ENCODE measurements at regions not wholly inside any gene's neighbourhood (a gene's known extent, or its start where the extent isn't known, plus 50 kb on each side); places are given as distances from the start of the nearest gene placed in this dataset.
A peak's percentile ranks its signal among the peaks of the same experiment; 100 is the strongest.
"Not testable (repeated sequence)": the region's sequence is repeated elsewhere in the genome, so short reads cannot be mapped to it uniquely, and the experiment has no call there.

DNA sequence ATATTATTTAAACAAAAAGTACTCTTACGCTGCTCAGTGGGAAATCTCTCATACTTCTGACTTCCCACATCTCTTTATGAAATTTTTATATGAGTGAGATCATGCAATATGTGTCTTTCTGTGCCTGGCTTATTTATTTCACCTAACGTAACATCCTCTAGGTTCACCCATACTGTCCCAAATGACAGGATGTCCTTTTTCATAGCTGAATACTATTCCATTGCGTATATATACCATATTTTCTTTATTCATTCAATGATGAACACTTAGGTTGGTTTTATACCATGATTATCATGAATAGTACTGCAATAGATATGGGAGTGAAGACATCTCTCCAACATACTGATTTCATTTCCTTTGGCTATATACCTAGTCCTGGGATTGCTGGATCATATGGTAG, 57.8 kb upstream of the TPP2 start:
- no peaks in the 10 kb centered on the region for H3K36me3 ChIP-seq
- H3K4me3 ChIP-seq = no peak overlapping the region
- H3K9me3 ChIP-seq = no peaks in the 10 kb centered on the region
- no peak for DNase-seq
- H3K27me3 ChIP-seq (ENCODE audit: low read depth) = no peaks in the 10 kb centered on the region
- intact Hi-C loops (cut with DNase I) = no loop called here
- ATAC-seq = no peak
- H3K27ac ChIP-seq = no peak overlapping the region
- H3K4me1 ChIP-seq = no peaks in the 10 kb centered on the region
- TF ChIP-seq, protein P1, sequence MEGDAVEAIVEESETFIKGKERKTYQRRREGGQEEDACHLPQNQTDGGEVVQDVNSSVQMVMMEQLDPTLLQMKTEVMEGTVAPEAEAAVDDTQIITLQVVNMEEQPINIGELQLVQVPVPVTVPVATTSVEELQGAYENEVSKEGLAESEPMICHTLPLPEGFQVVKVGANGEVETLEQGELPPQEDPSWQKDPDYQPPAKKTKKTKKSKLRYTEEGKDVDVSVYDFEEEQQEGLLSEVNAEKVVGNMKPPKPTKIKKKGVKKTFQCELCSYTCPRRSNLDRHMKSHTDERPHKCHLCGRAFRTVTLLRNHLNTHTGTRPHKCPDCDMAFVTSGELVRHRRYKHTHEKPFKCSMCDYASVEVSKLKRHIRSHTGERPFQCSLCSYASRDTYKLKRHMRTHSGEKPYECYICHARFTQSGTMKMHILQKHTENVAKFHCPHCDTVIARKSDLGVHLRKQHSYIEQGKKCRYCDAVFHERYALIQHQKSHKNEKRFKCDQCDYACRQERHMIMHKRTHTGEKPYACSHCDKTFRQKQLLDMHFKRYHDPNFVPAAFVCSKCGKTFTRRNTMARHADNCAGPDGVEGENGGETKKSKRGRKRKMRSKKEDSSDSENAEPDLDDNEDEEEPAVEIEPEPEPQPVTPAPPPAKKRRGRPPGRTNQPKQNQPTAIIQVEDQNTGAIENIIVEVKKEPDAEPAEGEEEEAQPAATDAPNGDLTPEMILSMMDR (IDR thresholded peaks at IDR 0.05) = no peak

GRCh38 chr13:102536695-102537485, 59.9 kb upstream of the TPP2 start:
- H3K4me1 ChIP-seq = no peaks in the 10 kb centered on the region
- no peaks in the 10 kb centered on the region for H3K36me3 ChIP-seq
- no peaks in the 10 kb centered on the region for H3K9me3 ChIP-seq
- intact Hi-C loops (cut with DNase I) = no loop called here
- H3K27me3 ChIP-seq (ENCODE audit: low read depth) = no peaks in the 10 kb centered on the region
- no peak for DNase-seq
- ATAC-seq = no peak
- H3K4me3 ChIP-seq = no peak overlapping the region
- H3K27ac ChIP-seq = no peak overlapping the region
- TF ChIP-seq, protein P1 (IDR thresholded peaks at IDR 0.05) = no peak

DNA sequence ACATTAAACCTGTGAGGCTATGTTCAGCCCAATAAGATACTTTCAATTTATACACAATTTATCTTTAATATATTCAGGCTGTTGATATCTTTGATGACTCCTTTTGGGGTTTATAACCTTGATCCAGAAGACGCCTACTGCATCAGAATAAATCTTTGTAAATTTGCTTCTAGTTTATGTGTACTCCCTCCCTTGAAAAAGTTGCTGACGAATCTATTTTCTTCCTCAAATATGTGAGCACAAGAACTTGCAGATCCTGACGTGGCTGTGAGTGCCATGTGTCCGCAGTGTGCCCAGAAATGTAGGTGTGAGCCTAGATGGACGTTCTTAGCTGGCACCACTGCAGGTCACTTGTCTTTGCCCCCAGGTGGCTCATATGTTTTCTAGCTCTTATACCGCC, 60.6 kb upstream of the TPP2 start:
- H3K9me3 ChIP-seq = no peaks in the 10 kb centered on the region
- DNase-seq = no peak
- intact Hi-C loops (cut with DNase I) = no loop called here
- H3K4me1 ChIP-seq = no peaks in the 10 kb centered on the region
- H3K36me3 ChIP-seq = no peaks in the 10 kb centered on the region
- ATAC-seq = no peak
- no peak overlapping the region for H3K4me3 ChIP-seq
- TF ChIP-seq, protein P1 (IDR thresholded peaks at IDR 0.05) = no peak
- H3K27me3 ChIP-seq (ENCODE audit: low read depth) = no peaks in the 10 kb centered on the region
- H3K27ac ChIP-seq = no peak overlapping the region

GRCh38 chr13:102530751-102531150, 66.0 kb upstream of the TPP2 start:
- intact Hi-C loops (cut with DNase I) = no loop called here
- Histone ChIP-seq H3K9me3 (no peaks in the 10 kb centered on the region), H3K4me1 (no peaks in the 10 kb centered on the region), H3K4me3 (no peak overlapping the region), H3K27me3 (ENCODE audit: low read depth) (no peaks in the 10 kb centered on the region), H3K36me3 (no peaks in the 10 kb centered on the region), H3K27ac (no peak overlapping the region)
- TF ChIP-seq, protein P1 (IDR thresholded peaks at IDR 0.05) = no peak
- DNase-seq (peak; percentile 51), ATAC-seq (peak; percentile 58 to 68)

GRCh38 chr13:102522251-102522650, 74.5 kb upstream of the TPP2 start:
- ATAC-seq; H3K27ac ChIP-seq; intact Hi-C loops (cut with DNase I); H3K9me3 ChIP-seq; H3K27me3 ChIP-seq (ENCODE audit: low read depth); DNase-seq; H3K4me3 ChIP-seq; H3K4me1 ChIP-seq; H3K36me3 ChIP-seq: not testable (repeated sequence)

GRCh38 chr13:102517959-102518358, 78.8 kb upstream of the TPP2 start:
- Histone ChIP-seq H3K4me3 (no peak overlapping the region), H3K36me3 (no peaks in the 10 kb centered on the region), H3K4me1 (no peaks in the 10 kb centered on the region), H3K27me3 (ENCODE audit: low read depth) (no peaks in the 10 kb centered on the region), H3K9me3 (no peaks in the 10 kb centered on the region), H3K27ac (no peak overlapping the region)
- no peak for DNase-seq
- intact Hi-C loops (cut with DNase I) = no loop called here
- ATAC-seq = no peak
- TF ChIP-seq, protein P1 (IDR thresholded peaks at IDR 0.05) = no peak
